ENCODE measurements at regions not wholly inside any gene's neighbourhood (a gene's known extent, or its start where the extent isn't known, plus 50 kb on each side); places are given as distances from the start of the nearest gene placed in this dataset.

- no peak for TF ChIP-seq CTCF (conservative IDR thresholded peaks at IDR 0.05 in 1 of 2, IDR thresholded peaks at IDR 0.05 in 1 of 2; ENCODE audit: extremely low read depth in 1 of 2, insufficient read depth in 1 of 2, low read depth in 1 of 2, low read length in 2 of 2)
- TF ChIP-seq EZH2 (IDR thresholded peaks at IDR 0.05; ENCODE audit: borderline replicate concordance, low read length): no peak
Observed at GRCh38 chr2:16025876-16026640, 85.7 kb downstream of the MYCN start.
